GM06990 (cell line): ENCODE measurements at regions not wholly inside any gene's neighbourhood (a gene's known extent, or its start where the extent isn't known, plus 50 kb on each side); places are given as distances from the start of the nearest gene placed in this dataset.
"Not testable (repeated sequence)": the region's sequence is repeated elsewhere in the genome, so short reads cannot be mapped to it uniquely, and the experiment has no call there.

Source experiments
- DNase-seq: peaks from one replicate; pipeline ENCODE4 v3.0.0-alpha.2; 2011; ENCODE audit not compliant: insufficient read length; ENCODE audit errors: extremely low read depth
- H3K27me3 ChIP-seq: replicated peaks from 2 replicates; pipeline ENCODE4 v1.6.0; 2011; ENCODE audit warnings: low read length; ENCODE audit not compliant: control insufficient read depth, insufficient read depth
- H3K36me3 ChIP-seq: 2 replicates; pipeline ENCODE4 v1.5.1; 2011; ENCODE audit warnings: low read length; ENCODE audit not compliant: control insufficient read depth, insufficient read depth
- H3K4me3 ChIP-seq: replicated peaks from 2 replicates; pipeline ENCODE4 v1.5.1; 2011; ENCODE audit warnings: low read depth, mild to moderate bottlenecking, control low read depth, low read length
- TF ChIP-seq, protein P1 (sequence below): IDR thresholded peaks from 2 replicates; pipeline ENCODE4 v1.5.1; 2011; ENCODE audit warnings: low read length, control low read depth, mild to moderate bottlenecking, inconsistent platforms; ENCODE audit not compliant: insufficient read depth, poor library complexity, severe bottlenecking

DNA sequence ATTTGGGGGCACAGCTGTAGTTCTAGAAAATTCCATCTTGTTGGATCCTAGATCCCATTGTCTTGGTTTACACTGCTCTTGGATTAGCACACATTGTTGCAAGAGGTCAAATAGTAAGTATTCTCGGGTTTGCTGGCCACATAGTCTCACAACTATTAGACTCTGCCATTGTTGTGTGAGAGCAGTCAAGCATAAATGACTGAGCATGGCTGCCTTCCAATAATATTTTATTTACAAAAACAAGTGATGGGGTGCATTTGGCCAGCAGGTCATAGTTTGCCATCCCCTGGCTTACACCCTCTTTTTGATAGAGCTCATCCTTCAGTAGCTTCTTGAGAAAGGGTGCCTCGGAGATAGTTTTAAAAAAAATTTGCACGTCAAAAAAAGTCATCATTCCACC lies 77.9 kb upstream of the ALX4 start:
- DNase-seq = no peak
- no peaks in the 10 kb centered on the region for H3K36me3 ChIP-seq
- no peak overlapping the region for H3K4me3 ChIP-seq
- H3K27me3 ChIP-seq = no peaks in the 10 kb centered on the region; the same call in 1 of the 2 replicates
- TF ChIP-seq, protein P1, sequence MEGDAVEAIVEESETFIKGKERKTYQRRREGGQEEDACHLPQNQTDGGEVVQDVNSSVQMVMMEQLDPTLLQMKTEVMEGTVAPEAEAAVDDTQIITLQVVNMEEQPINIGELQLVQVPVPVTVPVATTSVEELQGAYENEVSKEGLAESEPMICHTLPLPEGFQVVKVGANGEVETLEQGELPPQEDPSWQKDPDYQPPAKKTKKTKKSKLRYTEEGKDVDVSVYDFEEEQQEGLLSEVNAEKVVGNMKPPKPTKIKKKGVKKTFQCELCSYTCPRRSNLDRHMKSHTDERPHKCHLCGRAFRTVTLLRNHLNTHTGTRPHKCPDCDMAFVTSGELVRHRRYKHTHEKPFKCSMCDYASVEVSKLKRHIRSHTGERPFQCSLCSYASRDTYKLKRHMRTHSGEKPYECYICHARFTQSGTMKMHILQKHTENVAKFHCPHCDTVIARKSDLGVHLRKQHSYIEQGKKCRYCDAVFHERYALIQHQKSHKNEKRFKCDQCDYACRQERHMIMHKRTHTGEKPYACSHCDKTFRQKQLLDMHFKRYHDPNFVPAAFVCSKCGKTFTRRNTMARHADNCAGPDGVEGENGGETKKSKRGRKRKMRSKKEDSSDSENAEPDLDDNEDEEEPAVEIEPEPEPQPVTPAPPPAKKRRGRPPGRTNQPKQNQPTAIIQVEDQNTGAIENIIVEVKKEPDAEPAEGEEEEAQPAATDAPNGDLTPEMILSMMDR = no peak

DNA sequence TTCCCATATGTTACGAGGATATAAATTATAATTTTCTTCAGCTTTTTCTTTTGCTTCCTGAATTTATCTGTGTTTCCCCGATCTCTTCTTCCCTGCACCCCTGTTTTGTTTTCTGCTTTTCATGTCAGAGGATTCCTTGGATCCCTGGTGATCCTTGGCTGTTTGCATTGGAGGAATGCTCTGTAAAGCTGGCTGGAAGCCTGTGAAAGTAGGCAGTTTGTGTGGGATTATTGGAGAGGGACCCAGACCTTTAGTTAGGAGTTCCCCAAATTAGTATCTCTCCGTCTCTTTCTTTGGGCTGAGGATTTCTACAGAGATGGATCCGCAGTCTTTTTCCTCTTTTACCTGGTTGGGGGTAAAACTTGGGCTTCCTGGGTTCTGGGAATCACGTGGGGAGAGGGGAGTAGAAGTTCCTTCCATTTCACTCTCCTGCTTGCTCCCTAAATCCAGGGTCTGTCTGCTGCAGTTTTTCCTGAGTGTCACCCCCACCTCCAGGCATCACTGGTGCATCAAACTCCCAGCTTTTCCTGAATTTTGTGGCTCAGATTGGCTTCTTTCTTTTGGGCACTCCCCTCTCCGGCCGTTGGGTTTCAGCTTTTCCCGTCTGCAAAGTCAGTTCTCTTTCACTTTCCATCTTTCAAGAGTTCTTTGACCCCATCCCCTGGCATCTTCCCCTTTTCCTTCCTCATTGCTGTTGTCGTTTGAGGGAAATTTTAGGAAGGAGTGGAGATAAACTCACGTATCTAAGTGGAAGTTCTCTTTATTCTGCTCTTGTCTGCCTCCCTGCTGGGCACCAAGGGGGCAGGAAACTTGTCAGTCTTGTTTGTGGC lies 79.1 kb upstream of the ALX4 start:
- TF ChIP-seq, protein P1 = no peak
- H3K36me3 ChIP-seq = no peaks in the 10 kb centered on the region
- H3K27me3 ChIP-seq = no peaks in the 10 kb centered on the region; the same call in 1 of the 2 replicates
- no peak for DNase-seq
- no peak overlapping the region for H3K4me3 ChIP-seq

DNA sequence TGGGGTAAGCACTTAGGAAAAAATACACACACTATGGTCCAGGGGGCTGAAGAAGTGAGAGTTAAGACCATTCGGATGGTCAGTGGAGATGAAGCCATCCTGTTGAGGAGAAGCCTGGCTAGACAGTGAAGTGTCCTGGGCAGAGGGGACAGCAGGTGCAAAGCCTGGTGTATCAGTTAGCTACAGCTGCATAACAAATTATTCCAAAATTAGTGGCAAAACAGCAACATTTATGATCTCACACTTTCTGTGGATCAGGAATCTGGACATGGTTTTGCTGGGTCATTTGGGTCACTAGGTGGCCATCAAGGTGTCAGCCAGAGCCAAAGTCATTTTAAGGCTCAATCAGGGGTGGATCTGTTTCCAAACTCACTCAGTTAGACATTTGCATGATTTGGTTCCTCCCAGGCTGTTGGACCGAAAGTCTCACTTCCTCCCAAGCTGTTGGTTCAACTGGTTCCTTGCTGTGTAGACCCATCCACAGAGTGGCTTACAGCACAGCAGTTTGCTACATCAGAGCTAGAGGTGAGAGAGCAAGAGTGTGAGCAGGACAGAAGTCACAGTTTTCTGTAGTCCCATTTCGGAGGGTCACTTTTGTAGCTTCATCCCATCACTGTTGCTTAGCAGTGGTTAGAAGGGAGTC lies 80.1 kb upstream of the ALX4 start:
- TF ChIP-seq, protein P1 = no peak
- H3K4me3 ChIP-seq = no peak overlapping the region
- no peak for DNase-seq
- no peaks in the 10 kb centered on the region; the same call in 1 of the 2 replicates for H3K27me3 ChIP-seq
- no peaks in the 10 kb centered on the region for H3K36me3 ChIP-seq

DNA sequence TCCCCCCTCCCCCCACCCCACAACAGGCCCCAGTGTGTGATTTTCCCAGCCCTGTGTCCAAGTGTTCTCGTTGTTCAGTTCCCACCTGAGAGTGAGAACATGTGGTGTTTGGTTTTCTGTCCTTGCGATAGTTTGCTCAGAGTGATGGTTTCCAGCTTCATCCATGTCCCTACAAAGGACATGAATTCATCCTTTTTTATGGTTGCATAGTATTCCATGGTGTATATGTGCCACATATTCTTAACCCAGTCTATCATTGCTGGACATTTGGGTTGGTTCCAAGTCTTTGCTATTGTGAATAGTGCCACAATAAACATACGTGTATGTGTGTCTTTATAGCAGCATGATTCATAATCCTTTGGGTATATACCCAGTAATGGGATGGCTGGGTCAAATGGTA lies 81.1 kb upstream of the ALX4 start:
- H3K27me3 ChIP-seq, DNase-seq, H3K36me3 ChIP-seq, H3K4me3 ChIP-seq: not testable (repeated sequence)

DNA sequence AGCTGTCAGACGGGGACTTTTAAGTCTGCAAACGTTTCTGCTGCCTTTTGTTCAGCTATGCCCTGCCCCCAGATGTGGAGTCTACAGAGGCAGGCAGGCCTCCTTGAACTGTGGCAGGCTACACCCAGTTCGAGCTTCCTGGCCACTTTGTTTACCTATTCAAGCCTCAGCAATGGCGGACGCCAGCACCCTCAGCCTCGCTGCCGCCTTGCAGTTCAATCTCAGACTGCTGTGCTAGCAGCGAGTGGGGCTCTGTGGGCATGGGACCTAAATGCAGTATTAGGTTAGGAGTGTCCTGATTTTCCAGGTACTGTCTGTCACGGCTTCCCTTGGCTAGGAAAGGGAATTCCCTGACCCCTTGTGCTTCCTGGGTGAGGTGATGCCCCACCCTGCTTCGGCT lies 86.8 kb upstream of the ALX4 start:
- not testable (repeated sequence) for H3K36me3 ChIP-seq, DNase-seq, H3K27me3 ChIP-seq, H3K4me3 ChIP-seq

DNA sequence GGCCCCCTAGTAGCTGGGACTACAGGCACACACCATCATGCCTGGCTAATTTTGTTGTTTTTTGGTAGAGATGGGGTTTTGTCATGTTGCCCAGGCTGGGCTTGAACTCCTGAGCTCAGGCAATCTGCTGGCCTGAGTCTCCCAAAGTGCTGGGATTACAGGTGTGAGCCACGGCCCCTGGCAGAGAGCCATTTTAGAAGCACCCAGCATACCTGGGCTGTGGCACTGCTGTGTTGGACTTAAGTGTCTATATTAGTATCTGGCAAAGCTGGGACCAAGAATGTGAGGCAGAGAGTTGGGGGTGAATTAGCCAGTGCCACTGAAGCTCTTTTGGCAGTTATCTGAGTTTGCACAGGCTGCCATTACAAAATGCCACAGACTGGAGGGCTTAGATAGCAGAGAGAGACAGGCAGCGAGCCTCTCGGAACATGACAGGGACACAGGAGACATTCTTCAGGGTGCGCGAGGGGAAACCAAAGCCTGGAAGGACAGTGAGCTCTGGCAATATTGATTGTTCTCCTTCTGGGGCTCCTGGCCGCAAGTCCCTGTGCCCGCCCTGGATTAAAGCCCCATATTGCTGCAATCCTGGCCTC lies 87.7 kb upstream of the ALX4 start:
- Histone ChIP-seq H3K36me3 (no peaks in the 10 kb centered on the region), H3K27me3 (no peaks in the 10 kb centered on the region), H3K4me3 (no peak overlapping the region)
- TF ChIP-seq, protein P1 = no peak
- no peak for DNase-seq
